ENCODE measurements at regions not wholly inside any gene's neighbourhood (a gene's known extent, or its start where the extent isn't known, plus 50 kb on each side); places are given as distances from the start of the nearest gene placed in this dataset.

DNA sequence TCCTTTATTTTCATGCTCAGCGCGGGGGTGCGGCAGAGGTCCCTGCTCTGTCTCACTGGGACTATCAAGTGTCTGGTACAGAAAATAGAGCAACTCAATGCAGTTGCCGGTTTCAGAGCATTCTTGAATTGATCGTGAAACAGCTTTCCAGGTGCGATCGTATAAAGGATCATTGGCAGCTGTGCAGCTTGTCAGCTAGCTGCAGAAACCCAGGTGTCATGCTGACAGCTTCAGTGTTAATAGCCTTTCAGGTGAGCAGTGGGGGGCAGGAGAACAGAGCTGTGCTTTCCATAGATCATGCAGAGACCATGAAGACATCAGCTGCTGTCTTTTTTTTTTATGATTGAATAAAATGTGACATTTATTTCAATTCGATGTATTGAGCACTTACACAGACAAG, 583.9 kb downstream of the NLGN4X start:
- POLR2A ChIA-PET, result no interaction called here
- Histone ChIP-seq H3K4me1 (replicated peaks in 1 of 2; ENCODE audit: control insufficient read depth in 2 of 2, insufficient read depth in 2 of 2, low read length in 2 of 2) (no peaks in the 10 kb centered on the region), H3K4me3 (no peak overlapping the region), H4K20me1 (replicated peaks; ENCODE audit: control insufficient read depth, insufficient read depth, low read length) (no peaks in the 10 kb centered on the region), H3K9me3 (replicated peaks; ENCODE audit: control insufficient read depth, insufficient read depth, low read depth, low read length) (no peaks in the 10 kb centered on the region), H2AFZ (ENCODE audit: low read depth, low read length) (no peak overlapping the region), H3K27me3 (ENCODE audit: control insufficient read depth in 2 of 2, insufficient read depth in 2 of 2, low read length in 2 of 2) (no peaks in the 10 kb centered on the region), H3K27ac (ENCODE audit: extremely low read depth, low read depth, low read length) (no peak overlapping the region), H3K9ac (ENCODE audit: insufficient read depth in 1 of 2, low read depth in 2 of 2, low read length in 2 of 2) (no peak overlapping the region), H3K9me1 (ENCODE audit: control insufficient read depth, insufficient read depth, low read length) (no peaks in the 10 kb centered on the region), H3K36me3 (ENCODE audit: control insufficient read depth, insufficient read depth, low read length) (no peaks in the 10 kb centered on the region), H3K4me2 (ENCODE audit: insufficient read depth, low read length) (no peak overlapping the region), H3K79me2 (ENCODE audit: control insufficient read depth, insufficient read depth, low read length) (no peaks in the 10 kb centered on the region)
- 0% methylated on average over 7 of the region's 8 CpGs for WGBS (ENCODE audit: insufficient coverage, low coverage, missing lambda C conversion rate)
- no peak for FAIRE-seq
- in situ Hi-C loops (cut with MboI) (no loop called here), intact Hi-C loops (cut with micrococcal nuclease) (no loop called here)
- DNase-seq (ENCODE audit: extremely low read depth in 1 of 4, low spot score in 3 of 4), result no peak
- no TSS peak for BruUV-seq (replicated peaks)
- CTCF ChIA-PET (ENCODE audit: low intra/inter-chr PET ratio), result no interaction called here
- no peak for ATAC-seq
- TF ChIP-seq RBM39 (optimal IDR thresholded peaks at IDR 0.05; ENCODE audit: low read depth, low read length), result no peak
- TF ChIP-seq KHSRP (IDR thresholded peaks at IDR 0.05), result no peak
- no peak for TF ChIP-seq ZNF41 (CRISPR knock-in tag; conservative IDR thresholded peaks at IDR 0.05)
- no peak for TF ChIP-seq SRSF3 (IDR thresholded peaks at IDR 0.05; ENCODE audit: insufficient read depth, low read length)
- TF ChIP-seq C11orf30 (IDR thresholded peaks at IDR 0.05; ENCODE audit: low read depth), result no peak
- no peak for TF ChIP-seq ZNF584 (CRISPR knock-in tag; IDR thresholded peaks at IDR 0.05; ENCODE audit: low read depth)
- TF ChIP-seq ZNF76 (CRISPR knock-in tag; IDR thresholded peaks at IDR 0.05; ENCODE audit: borderline replicate concordance), result no peak
- TF ChIP-seq, protein P1, sequence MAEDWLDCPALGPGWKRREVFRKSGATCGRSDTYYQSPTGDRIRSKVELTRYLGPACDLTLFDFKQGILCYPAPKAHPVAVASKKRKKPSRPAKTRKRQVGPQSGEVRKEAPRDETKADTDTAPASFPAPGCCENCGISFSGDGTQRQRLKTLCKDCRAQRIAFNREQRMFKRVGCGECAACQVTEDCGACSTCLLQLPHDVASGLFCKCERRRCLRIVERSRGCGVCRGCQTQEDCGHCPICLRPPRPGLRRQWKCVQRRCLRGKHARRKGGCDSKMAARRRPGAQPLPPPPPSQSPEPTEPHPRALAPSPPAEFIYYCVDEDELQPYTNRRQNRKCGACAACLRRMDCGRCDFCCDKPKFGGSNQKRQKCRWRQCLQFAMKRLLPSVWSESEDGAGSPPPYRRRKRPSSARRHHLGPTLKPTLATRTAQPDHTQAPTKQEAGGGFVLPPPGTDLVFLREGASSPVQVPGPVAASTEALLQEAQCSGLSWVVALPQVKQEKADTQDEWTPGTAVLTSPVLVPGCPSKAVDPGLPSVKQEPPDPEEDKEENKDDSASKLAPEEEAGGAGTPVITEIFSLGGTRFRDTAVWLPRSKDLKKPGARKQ (CRISPR knock-in tag; IDR thresholded peaks at IDR 0.05), result no peak
- TF ChIP-seq, protein P2, sequence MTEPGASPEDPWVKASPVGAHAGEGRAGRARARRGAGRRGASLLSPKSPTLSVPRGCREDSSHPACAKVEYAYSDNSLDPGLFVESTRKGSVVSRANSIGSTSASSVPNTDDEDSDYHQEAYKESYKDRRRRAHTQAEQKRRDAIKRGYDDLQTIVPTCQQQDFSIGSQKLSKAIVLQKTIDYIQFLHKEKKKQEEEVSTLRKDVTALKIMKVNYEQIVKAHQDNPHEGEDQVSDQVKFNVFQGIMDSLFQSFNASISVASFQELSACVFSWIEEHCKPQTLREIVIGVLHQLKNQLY (CRISPR knock-in tag; conservative IDR thresholded peaks at IDR 0.05), result no peak
- TF ChIP-seq POLR2B (IDR thresholded peaks at IDR 0.05; ENCODE audit: low read depth, partially characterized antibody), result no peak
- TF ChIP-seq, protein P3, sequence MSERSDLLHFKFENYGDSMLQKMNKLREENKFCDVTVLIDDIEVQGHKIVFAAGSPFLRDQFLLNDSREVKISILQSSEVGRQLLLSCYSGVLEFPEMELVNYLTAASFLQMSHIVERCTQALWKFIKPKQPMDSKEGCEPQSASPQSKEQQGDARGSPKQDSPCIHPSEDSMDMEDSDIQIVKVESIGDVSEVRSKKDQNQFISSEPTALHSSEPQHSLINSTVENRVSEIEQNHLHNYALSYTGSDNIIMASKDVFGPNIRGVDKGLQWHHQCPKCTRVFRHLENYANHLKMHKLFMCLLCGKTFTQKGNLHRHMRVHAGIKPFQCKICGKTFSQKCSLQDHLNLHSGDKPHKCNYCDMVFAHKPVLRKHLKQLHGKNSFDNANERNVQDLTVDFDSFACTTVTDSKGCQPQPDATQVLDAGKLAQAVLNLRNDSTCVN (CRISPR knock-in tag; IDR thresholded peaks at IDR 0.05), result no peak
- TF ChIP-seq E2F1 (CRISPR knock-in tag; IDR thresholded peaks at IDR 0.05), result no peak
- TF ChIP-seq ZNF551 (CRISPR knock-in tag; IDR thresholded peaks at IDR 0.05), result no peak
